Panc1 (cell line): ENCODE measurements at regions not wholly inside any gene's neighbourhood (a gene's known extent, or its start where the extent isn't known, plus 50 kb on each side); places are given as distances from the start of the nearest gene placed in this dataset.

Experiments
- ATAC-seq: fragments of 200-7000 bp; cut with Tn5 transposase; 2 replicates; pipeline ENCODE4 v1.9.1; 2020; ENCODE audit warnings: mild to moderate bottlenecking, moderate library complexity
- BruUV-seq: library from RNA; stranded (reverse); fragments of 400-500 nt; replicated peaks from 2 replicates; lab custom pipeline; 2021; lab: Mats Ljungman, UMichigan
- CTCF ChIA-PET: fragments of 300-600 bp; sonication (Branson Sonifier 250); formaldehyde crosslinking; loops from one replicate; lab custom pipeline; 2022; ENCODE audit warnings: antibody characterized with exemption; lab: Charles Lee
- POLR2A ChIA-PET: fragments of 300-600 bp; sonication (Branson Sonifier 250); formaldehyde crosslinking; loops from one replicate; lab custom pipeline; 2022; ENCODE audit warnings: antibody characterized with exemption; lab: Charles Lee
- DNase-seq: peaks from one replicate; pipeline ENCODE4 v3.0.0-alpha.2; 2010; ENCODE audit warnings: low read depth, low spot score
- H3K27ac ChIP-seq: 2 replicates; pipeline ENCODE4 v1.5.1; 2011; ENCODE audit warnings: mild to moderate bottlenecking, low read length, inconsistent platforms
- H3K27me3 ChIP-seq: fragments of 200-500 bp; sonication (Bioruptor generic); 2 replicates; pipeline ENCODE4 v1.6.0; 2014; ENCODE audit warnings: low read length, inconsistent platforms; ENCODE audit not compliant: control insufficient read depth, insufficient read depth
- H3K36me3 ChIP-seq: fragments of 200-500 bp; sonication (Bioruptor generic); 2 replicates; pipeline ENCODE4 v1.5.1; 2014; ENCODE audit warnings: inconsistent platforms, mild to moderate bottlenecking, low read length, moderate library complexity; ENCODE audit not compliant: control insufficient read depth, insufficient read depth
- H3K4me1 ChIP-seq: 2 replicates; pipeline ENCODE4 v1.5.1; 2011; ENCODE audit warnings: inconsistent platforms, mild to moderate bottlenecking, low read length, moderate library complexity; ENCODE audit not compliant: control insufficient read depth, insufficient read depth
- H3K4me3 ChIP-seq, 2 experiments: 2 replicates each; pipeline ENCODE4 v1.5.1; 2011 to 2012; ENCODE audit warnings: low read depth in 2 of 2, low read length in 2 of 2, mild to moderate bottlenecking in 2 of 2, inconsistent platforms in 1 of 2, moderate library complexity in 1 of 2
- H3K9me3 ChIP-seq: fragments of 200-500 bp; sonication (Bioruptor generic); 2 replicates; pipeline ENCODE4 v1.5.1; 2014; ENCODE audit warnings: low read depth, mild to moderate bottlenecking, inconsistent platforms, low read length, moderate library complexity; ENCODE audit not compliant: control insufficient read depth, insufficient read depth
- POLR2AphosphoS5 ChIP-seq: IDR thresholded peaks from 2 replicates; pipeline ENCODE4 v1.6.1; 2012; ENCODE audit warnings: mild to moderate bottlenecking, low read depth, low read length, moderate library complexity
- SIN3A ChIP-seq: IDR thresholded peaks from 2 replicates; pipeline ENCODE4 v1.6.1; 2012; ENCODE audit warnings: low read depth, mild to moderate bottlenecking, low read length, moderate library complexity, borderline replicate concordance; ENCODE audit not compliant: insufficient read depth
- TCF7L2 ChIP-seq: IDR thresholded peaks from 2 replicates; pipeline ENCODE4 v1.6.1; 2011; ENCODE audit warnings: mild to moderate bottlenecking, low read depth, low read length, inconsistent platforms
- in situ Hi-C: cut with HindIII; loops from 2 replicates; pipeline ENCODE4 v1.10.0; 2016; ENCODE audit warnings: low sequenced_read_pairs, low pct_unique_long_range_greater_than_20kb
- intact Hi-C: fragments of 100-400 bp; cut with micrococcal nuclease; formaldehyde crosslinking; loops from one replicate; pipeline ENCODE4 v1.10.0; 2022; ENCODE audit not compliant: unreplicated experiment
- TF ChIP-seq, protein P1 (sequence below), 2 experiments: IDR thresholded peaks; 2 replicates each; pipeline ENCODE4 v1.6.1; 2011 to 2012; ENCODE audit warnings: low read depth in 2 of 2, control low read depth in 1 of 2, low read length in 1 of 2, mild to moderate bottlenecking in 1 of 2, moderate library complexity in 1 of 2; ENCODE audit not compliant: insufficient read depth in 1 of 2
- TF ChIP-seq, protein P2 (sequence below): fragments of 450-650 bp; IDR thresholded peaks from 2 replicates; pipeline ENCODE4 v1.5.1; 2017; ENCODE audit warnings: mild to moderate bottlenecking

DNA sequence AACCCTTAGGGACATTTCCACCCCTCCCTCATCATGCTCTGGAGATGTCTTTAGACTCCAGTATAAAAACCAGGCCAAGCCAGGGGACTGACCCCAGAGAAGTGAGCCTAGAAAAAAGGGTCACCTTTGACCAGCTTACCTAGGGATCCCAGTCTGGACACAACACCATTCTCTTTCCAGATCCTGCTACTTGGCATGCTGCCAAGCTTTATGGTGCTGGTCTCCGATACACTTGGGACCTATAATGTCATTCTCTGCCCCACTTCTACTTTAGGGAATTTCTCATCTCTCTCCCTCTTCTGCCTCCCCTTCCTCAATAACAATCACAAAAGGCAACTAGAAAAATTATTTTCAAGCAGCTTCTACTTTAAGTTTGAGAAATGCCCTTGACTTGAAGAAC is 124.4 kb downstream of the LRRN1 start:
- ChIA-PET POLR2A (no interaction called here), CTCF (no interaction called here)
- Histone ChIP-seq H3K4me1 (no peaks in the 10 kb centered on the region), H3K27me3 (no peaks in the 10 kb centered on the region), H3K27ac (no peak overlapping the region), H3K9me3 (no peaks in the 10 kb centered on the region), H3K4me3 (no peak overlapping the region), H3K36me3 (no peaks in the 10 kb centered on the region)
- no peak for ATAC-seq
- intact Hi-C loops = no loop called here
- in situ Hi-C loops = no loop called here
- no peak for DNase-seq
- TF ChIP-seq POLR2AphosphoS5 (no peak), SIN3A (no peak), TCF7L2 (no peak)
- TF ChIP-seq, protein P1, sequence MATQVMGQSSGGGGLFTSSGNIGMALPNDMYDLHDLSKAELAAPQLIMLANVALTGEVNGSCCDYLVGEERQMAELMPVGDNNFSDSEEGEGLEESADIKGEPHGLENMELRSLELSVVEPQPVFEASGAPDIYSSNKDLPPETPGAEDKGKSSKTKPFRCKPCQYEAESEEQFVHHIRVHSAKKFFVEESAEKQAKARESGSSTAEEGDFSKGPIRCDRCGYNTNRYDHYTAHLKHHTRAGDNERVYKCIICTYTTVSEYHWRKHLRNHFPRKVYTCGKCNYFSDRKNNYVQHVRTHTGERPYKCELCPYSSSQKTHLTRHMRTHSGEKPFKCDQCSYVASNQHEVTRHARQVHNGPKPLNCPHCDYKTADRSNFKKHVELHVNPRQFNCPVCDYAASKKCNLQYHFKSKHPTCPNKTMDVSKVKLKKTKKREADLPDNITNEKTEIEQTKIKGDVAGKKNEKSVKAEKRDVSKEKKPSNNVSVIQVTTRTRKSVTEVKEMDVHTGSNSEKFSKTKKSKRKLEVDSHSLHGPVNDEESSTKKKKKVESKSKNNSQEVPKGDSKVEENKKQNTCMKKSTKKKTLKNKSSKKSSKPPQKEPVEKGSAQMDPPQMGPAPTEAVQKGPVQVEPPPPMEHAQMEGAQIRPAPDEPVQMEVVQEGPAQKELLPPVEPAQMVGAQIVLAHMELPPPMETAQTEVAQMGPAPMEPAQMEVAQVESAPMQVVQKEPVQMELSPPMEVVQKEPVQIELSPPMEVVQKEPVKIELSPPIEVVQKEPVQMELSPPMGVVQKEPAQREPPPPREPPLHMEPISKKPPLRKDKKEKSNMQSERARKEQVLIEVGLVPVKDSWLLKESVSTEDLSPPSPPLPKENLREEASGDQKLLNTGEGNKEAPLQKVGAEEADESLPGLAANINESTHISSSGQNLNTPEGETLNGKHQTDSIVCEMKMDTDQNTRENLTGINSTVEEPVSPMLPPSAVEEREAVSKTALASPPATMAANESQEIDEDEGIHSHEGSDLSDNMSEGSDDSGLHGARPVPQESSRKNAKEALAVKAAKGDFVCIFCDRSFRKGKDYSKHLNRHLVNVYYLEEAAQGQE (IDR thresholded peaks at IDR 0.05; ENCODE audit: insufficient read depth in 1 of 2, low read depth in 2 of 2, low read length in 1 of 2) = no peak
- TF ChIP-seq, protein P2, sequence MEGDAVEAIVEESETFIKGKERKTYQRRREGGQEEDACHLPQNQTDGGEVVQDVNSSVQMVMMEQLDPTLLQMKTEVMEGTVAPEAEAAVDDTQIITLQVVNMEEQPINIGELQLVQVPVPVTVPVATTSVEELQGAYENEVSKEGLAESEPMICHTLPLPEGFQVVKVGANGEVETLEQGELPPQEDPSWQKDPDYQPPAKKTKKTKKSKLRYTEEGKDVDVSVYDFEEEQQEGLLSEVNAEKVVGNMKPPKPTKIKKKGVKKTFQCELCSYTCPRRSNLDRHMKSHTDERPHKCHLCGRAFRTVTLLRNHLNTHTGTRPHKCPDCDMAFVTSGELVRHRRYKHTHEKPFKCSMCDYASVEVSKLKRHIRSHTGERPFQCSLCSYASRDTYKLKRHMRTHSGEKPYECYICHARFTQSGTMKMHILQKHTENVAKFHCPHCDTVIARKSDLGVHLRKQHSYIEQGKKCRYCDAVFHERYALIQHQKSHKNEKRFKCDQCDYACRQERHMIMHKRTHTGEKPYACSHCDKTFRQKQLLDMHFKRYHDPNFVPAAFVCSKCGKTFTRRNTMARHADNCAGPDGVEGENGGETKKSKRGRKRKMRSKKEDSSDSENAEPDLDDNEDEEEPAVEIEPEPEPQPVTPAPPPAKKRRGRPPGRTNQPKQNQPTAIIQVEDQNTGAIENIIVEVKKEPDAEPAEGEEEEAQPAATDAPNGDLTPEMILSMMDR = no peak
- no TSS peak for BruUV-seq

DNA sequence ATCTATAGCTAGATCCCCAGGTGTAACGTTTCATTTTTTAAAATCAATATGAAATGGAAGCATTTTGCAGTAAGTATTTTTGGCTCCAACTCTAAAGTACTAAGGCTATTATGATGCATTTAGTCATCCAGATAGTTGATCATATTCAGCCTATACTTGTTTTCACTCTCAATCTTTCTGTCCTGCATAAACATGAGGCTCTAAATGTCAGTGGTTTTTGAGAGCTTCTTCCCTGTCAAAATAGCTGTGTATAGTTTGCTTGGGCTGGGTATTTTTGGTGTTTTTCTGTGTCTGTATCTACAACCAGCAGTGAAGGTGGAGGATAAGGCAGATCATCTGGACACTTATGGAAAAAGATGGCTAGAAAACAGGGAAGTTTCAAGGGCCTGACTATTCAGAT is 128.0 kb downstream of the LRRN1 start:
- ATAC-seq (no peak), DNase-seq (no peak)
- intact Hi-C loops = no loop called here
- Histone ChIP-seq H3K4me3 (no peak overlapping the region), H3K4me1 (no peaks in the 10 kb centered on the region), H3K27ac (no peak overlapping the region), H3K9me3 (no peaks in the 10 kb centered on the region), H3K36me3 (no peaks in the 10 kb centered on the region), H3K27me3 (no peaks in the 10 kb centered on the region)
- no TSS peak for BruUV-seq
- CTCF ChIA-PET = no interaction called here
- in situ Hi-C loops = no loop called here
- TF ChIP-seq TCF7L2 = no peak
- TF ChIP-seq, protein P2 = no peak
- POLR2A ChIA-PET = no interaction called here

DNA sequence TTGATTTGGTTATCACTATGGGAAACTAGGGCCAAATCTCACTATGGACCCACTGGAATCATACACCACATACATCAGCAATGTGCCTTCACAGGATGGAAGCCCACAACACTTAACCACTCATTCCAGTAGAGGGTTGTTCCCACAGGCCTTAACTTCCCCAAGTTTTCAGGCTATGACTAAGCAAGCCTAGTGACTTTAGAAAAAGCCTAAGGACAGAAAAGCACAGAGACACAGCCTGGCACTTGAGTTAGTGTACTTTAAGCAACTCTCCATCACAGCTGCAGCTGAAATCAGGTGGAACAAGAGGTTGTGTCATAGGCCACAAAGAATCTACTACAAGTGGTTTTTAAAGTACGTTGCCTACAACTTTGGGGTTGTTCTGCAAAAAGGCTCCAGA is 128.7 kb downstream of the LRRN1 start:
- DNase-seq (no peak), ATAC-seq (no peak)
- POLR2A ChIA-PET = no interaction called here
- Histone ChIP-seq H3K9me3 (no peaks in the 10 kb centered on the region), H3K27me3 (no peaks in the 10 kb centered on the region), H3K4me1 (no peaks in the 10 kb centered on the region), H3K4me3 (no peak overlapping the region), H3K36me3 (no peaks in the 10 kb centered on the region), H3K27ac (no peak overlapping the region)
- in situ Hi-C loops = no loop called here
- intact Hi-C loops = no loop called here
- CTCF ChIA-PET = no interaction called here
- no TSS peak for BruUV-seq
- TF ChIP-seq TCF7L2 (no peak), SIN3A (no peak), POLR2AphosphoS5 (no peak)
- TF ChIP-seq, protein P1 (IDR thresholded peaks at IDR 0.05; ENCODE audit: insufficient read depth in 1 of 2, low read depth in 2 of 2, low read length in 1 of 2) = no peak
- TF ChIP-seq, protein P2 = no peak
